MM.1S (cell line): ENCODE measurements at regions not wholly inside any gene's neighbourhood (a gene's known extent, or its start where the extent isn't known, plus 50 kb on each side); places are given as distances from the start of the nearest gene placed in this dataset.

Experiments
- DNase-seq: peaks from one replicate; pipeline ENCODE4 v3.0.0-alpha.2; 2015
- H2AFZ ChIP-seq: fragments of 300-600 bp; sonication (generic); 2 replicates; pipeline ENCODE4 v1.6.0; 2016; ENCODE audit warnings: antibody characterized with exemption, low read length
- H3F3A ChIP-seq: fragments of 300-600 bp; sonication (generic); 2 replicates; pipeline ENCODE4 v1.6.1; 2016; ENCODE audit warnings: mild to moderate bottlenecking, antibody characterized with exemption, low read length, moderate library complexity, mixed read lengths; ENCODE audit not compliant: insufficient read depth
- H3K27ac ChIP-seq: fragments of 300-600 bp; sonication (generic); 2 replicates; pipeline ENCODE4 v1.5.1; 2016; ENCODE audit warnings: mild to moderate bottlenecking, low read length
- H3K27me3 ChIP-seq: fragments of 300-600 bp; sonication (generic); replicated peaks from 2 replicates; pipeline ENCODE4 v1.6.0; 2016; ENCODE audit warnings: low read length; ENCODE audit not compliant: insufficient read depth
- H3K36me3 ChIP-seq: fragments of 300-600 bp; sonication (generic); replicated peaks from 2 replicates; pipeline ENCODE4 v1.6.1; 2016; ENCODE audit warnings: mild to moderate bottlenecking, low read length, mixed read lengths; ENCODE audit not compliant: insufficient read depth
- H3K4me1 ChIP-seq: fragments of 300-600 bp; sonication (generic); 2 replicates; pipeline ENCODE4 v1.6.1; 2016; ENCODE audit warnings: low read length, mixed read lengths
- H3K4me2 ChIP-seq: fragments of 300-600 bp; sonication (generic); 2 replicates; pipeline ENCODE4 v1.6.0; 2016; ENCODE audit warnings: low read depth, low read length
- H3K4me3 ChIP-seq: fragments of 300-600 bp; sonication (generic); 2 replicates; pipeline ENCODE4 v1.5.1; 2016; ENCODE audit warnings: low read length, mixed read lengths
- H3K79me2 ChIP-seq: fragments of 300-600 bp; sonication (generic); 2 replicates; pipeline ENCODE4 v1.6.1; 2016; ENCODE audit warnings: mixed run types, low read length, mixed read lengths
- H3K9ac ChIP-seq: fragments of 300-600 bp; sonication (generic); 2 replicates; pipeline ENCODE4 v1.6.1; 2016; ENCODE audit warnings: low read length, mixed read lengths
- H3K9me2 ChIP-seq: fragments of 300-600 bp; sonication (generic); replicated peaks from 2 replicates; pipeline ENCODE4 v1.6.1; 2016; ENCODE audit warnings: mild to moderate bottlenecking, low read length, mixed read lengths; ENCODE audit not compliant: insufficient read depth
- H3K9me3 ChIP-seq: fragments of 300-600 bp; sonication (generic); replicated peaks from 2 replicates; pipeline ENCODE4 v1.6.1; 2016; ENCODE audit warnings: mild to moderate bottlenecking, low read length, mixed read lengths; ENCODE audit not compliant: insufficient read depth
- H4K20me1 ChIP-seq: fragments of 300-600 bp; sonication (generic); 2 replicates; pipeline ENCODE4 v1.6.1; 2016; ENCODE audit warnings: mild to moderate bottlenecking, low read length, moderate library complexity, mixed read lengths; ENCODE audit not compliant: insufficient read depth
- CTCF ChIP-seq: fragments of 300-600 bp; sonication (generic); IDR thresholded peaks from 2 replicates; pipeline ENCODE4 v1.5.1; 2016; ENCODE audit warnings: antibody characterized with exemption, low read length, mixed read lengths
- EZH2 ChIP-seq: fragments of 300-600 bp; sonication (generic); optimal IDR thresholded peaks from 2 replicates; pipeline ENCODE3; 2017; ENCODE audit warnings: low read depth, mild to moderate bottlenecking, antibody characterized with exemption, low read length, mixed read lengths
- EZH2phosphoT487 ChIP-seq: fragments of 300-600 bp; sonication (generic); IDR thresholded peaks from 2 replicates; pipeline ENCODE4 v1.6.1; 2018; ENCODE audit warnings: antibody characterized with exemption, low read length

DNA sequence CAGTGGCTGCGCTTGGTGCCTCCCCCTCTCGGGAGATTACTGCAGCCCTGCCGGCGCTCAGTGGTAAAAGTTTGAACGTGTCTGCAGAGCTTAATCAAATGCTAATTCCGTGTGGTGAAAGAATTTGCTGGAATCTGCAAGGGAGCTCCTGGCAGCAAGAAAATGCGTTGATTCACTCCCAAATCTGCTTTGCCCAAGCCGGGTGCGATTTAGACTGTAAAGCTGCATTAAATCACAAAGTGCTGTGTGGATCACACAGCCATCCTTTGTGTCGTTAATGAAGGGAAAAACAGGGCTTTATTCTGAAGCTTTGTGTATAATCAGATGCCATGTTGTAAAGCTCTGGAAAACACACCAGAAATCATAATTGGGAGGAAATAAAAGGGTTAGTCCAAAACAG is 444.1 kb downstream of the BCOR start:
- no peaks in the 10 kb centered on the region for H3K79me2 ChIP-seq
- peak overlapping the region; percentile 85 for H3K4me2 ChIP-seq
- no peaks in the 10 kb centered on the region for H3K9me2 ChIP-seq
- H3K9me3 ChIP-seq, result no peaks in the 10 kb centered on the region
- H3K27me3 ChIP-seq, result no peaks in the 10 kb centered on the region
- TF ChIP-seq CTCF, result no peak
- no peak for TF ChIP-seq EZH2phosphoT487
- no peak for TF ChIP-seq EZH2
- H3K4me3 ChIP-seq, result peak overlapping the region; percentile 57
- no peaks in the 10 kb centered on the region for H4K20me1 ChIP-seq
- H3K27ac ChIP-seq, result peak overlapping the region; percentile 66; the same call in 1 of the 2 replicates
- H3K9ac ChIP-seq, result peak overlapping the region; percentile 58
- no peaks in the 10 kb centered on the region for H3K36me3 ChIP-seq
- H3F3A ChIP-seq, result no peaks in the 10 kb centered on the region
- DNase-seq, result peak; percentile 8
- H3K4me1 ChIP-seq, result peaks cover 3% of the 10 kb centered on the region; the same call in 1 of the 2 replicates
- H2AFZ ChIP-seq, result peak overlapping the region; percentile 53

- peak overlapping the region; percentile 85 for H3K4me2 ChIP-seq
- no peak overlapping the region for H2AFZ ChIP-seq
- no peak overlapping the region for H3K27ac ChIP-seq
- H3K27me3 ChIP-seq, result no peaks in the 10 kb centered on the region
- H3F3A ChIP-seq, result no peaks in the 10 kb centered on the region
- no peaks in the 10 kb centered on the region for H3K36me3 ChIP-seq
- no peak overlapping the region; the same call in 1 of the 2 replicates for H3K9ac ChIP-seq
- H3K9me3 ChIP-seq, result no peaks in the 10 kb centered on the region
- no peak for DNase-seq
- TF ChIP-seq EZH2phosphoT487 (no peak), CTCF (no peak), EZH2 (no peak)
- H3K4me3 ChIP-seq, result peak overlapping the region; percentile 57; the same call in 1 of the 2 replicates
- H3K9me2 ChIP-seq, result no peaks in the 10 kb centered on the region
- no peaks in the 10 kb centered on the region for H3K79me2 ChIP-seq
- H3K4me1 ChIP-seq, result peaks cover 3% of the 10 kb centered on the region; the same call in 1 of the 2 replicates
- H4K20me1 ChIP-seq, result no peaks in the 10 kb centered on the region
Observed at GRCh38 chrX:39654183-39654925, 443.4 kb downstream of the BCOR start.

DNA sequence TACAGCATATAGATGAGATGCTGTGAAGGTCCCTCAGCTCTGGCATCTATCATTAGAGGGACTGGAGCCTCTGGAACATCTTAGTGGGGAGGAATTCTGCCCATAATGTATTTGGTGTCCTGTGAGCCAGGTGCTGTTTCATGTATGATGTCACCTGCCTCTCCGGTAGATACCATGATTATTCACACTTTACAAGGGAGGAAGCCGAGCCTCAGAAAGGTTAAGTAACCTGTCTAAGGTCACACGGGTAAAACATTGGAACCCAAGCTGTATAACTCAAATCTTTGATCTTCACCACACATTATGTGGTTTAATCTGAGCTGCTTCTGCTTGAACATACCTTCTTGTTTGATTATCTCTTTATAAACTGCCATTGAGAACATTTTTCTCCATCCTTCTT is 442.8 kb downstream of the BCOR start:
- H3K4me1 ChIP-seq, result peaks cover 3% of the 10 kb centered on the region; the same call in 1 of the 2 replicates
- DNase-seq, result no peak
- H3K4me3 ChIP-seq, result no peak overlapping the region
- no peak overlapping the region for H3K27ac ChIP-seq
- no peaks in the 10 kb centered on the region for H3K27me3 ChIP-seq
- H2AFZ ChIP-seq, result no peak overlapping the region
- no peaks in the 10 kb centered on the region for H4K20me1 ChIP-seq
- TF ChIP-seq EZH2 (no peak), CTCF (no peak), EZH2phosphoT487 (no peak)
- no peaks in the 10 kb centered on the region for H3K9me3 ChIP-seq
- no peak overlapping the region for H3K9ac ChIP-seq
- H3K4me2 ChIP-seq, result no peak overlapping the region
- no peaks in the 10 kb centered on the region for H3F3A ChIP-seq
- H3K79me2 ChIP-seq, result no peaks in the 10 kb centered on the region
- H3K9me2 ChIP-seq, result no peaks in the 10 kb centered on the region
- no peaks in the 10 kb centered on the region for H3K36me3 ChIP-seq
